Activated CD8-positive, alpha-beta T cell treated with anti-CD3 and anti-CD28 coated beads for 36 hours (primary cell): ENCODE measurements at regions not wholly inside any gene's neighbourhood (a gene's known extent, or its start where the extent isn't known, plus 50 kb on each side); places are given as distances from the start of the nearest gene placed in this dataset.
A peak's percentile ranks its signal among the peaks of the same experiment; 100 is the strongest.

Experiments
- ATAC-seq: fragments of 200-7000 bp; cut with Tn5 transposase; one replicate; pipeline ENCODE4 v1.10.0; 2021; ENCODE audit warnings: mild to moderate bottlenecking, moderate library complexity
- CTCF ChIA-PET: fragments of 350-600 bp; sonication (Branson Sonifier 250); formaldehyde crosslinking; loops from one replicate; lab custom pipeline; 2021; ENCODE audit warnings: antibody characterized with exemption; lab: Charles Lee
- POLR2A ChIA-PET: fragments of 350-600 bp; sonication (Branson Sonifier 250); formaldehyde crosslinking; loops from one replicate; lab custom pipeline; 2021; ENCODE audit warnings: antibody characterized with exemption; lab: Charles Lee
- DNase-seq: peaks from one replicate; pipeline ENCODE4 v3.0.0-alpha.2; 2020
- H3K27ac Mint-ChIP-seq: one replicate; pipeline ENCODE4 v1.8.0; 2021; ENCODE audit warnings: mild to moderate bottlenecking, mixed read lengths
- H3K27me3 Mint-ChIP-seq: one replicate; pipeline ENCODE4 v1.8.0; 2021; ENCODE audit warnings: mixed read lengths
- H3K36me3 Mint-ChIP-seq: one replicate; pipeline ENCODE4 v1.8.0; 2021; ENCODE audit warnings: low read depth, mixed read lengths
- H3K4me1 Mint-ChIP-seq: one replicate; pipeline ENCODE4 v1.8.0; 2021; ENCODE audit warnings: low read depth, mixed read lengths
- H3K4me3 Mint-ChIP-seq: one replicate; pipeline ENCODE4 v1.8.0; 2021; ENCODE audit warnings: mild to moderate bottlenecking, moderate library complexity, mixed read lengths
- H3K9me3 Mint-ChIP-seq: one replicate; pipeline ENCODE4 v1.8.0; 2021; ENCODE audit warnings: mixed read lengths
- CTCF ChIP-seq: fragments of 200-600 bp; IDR thresholded peaks from one replicate; pipeline ENCODE4 v1.8.0; 2022; ENCODE audit warnings: antibody characterized with exemption, mild to moderate bottlenecking
- intact Hi-C: fragments of 100-400 bp; cut with micrococcal nuclease; formaldehyde crosslinking; loops from one replicate; pipeline ENCODE4 v1.10.0; 2022

- intact Hi-C loops, result loop anchor here (5.0 kb wide), 1 partner anchor 229 kb away; no protein-coding TSS in a partner anchor
- Mint-ChIP-seq H3K27me3 (peaks cover 27% of the 10 kb centered on the region), H3K27ac (no peak overlapping the region), H3K4me3 (no peak overlapping the region), H3K36me3 (no peaks in the 10 kb centered on the region), H3K4me1 (peaks cover 11% of the 10 kb centered on the region), H3K9me3 (no peaks in the 10 kb centered on the region)
- TF ChIP-seq CTCF, result no peak
- ChIA-PET POLR2A (no interaction called here), CTCF (interaction anchor here (3.7 to 9.3 kb wide), 3 partner anchors 230 to 250 kb away, joined by 13 to 245 read pairs (median 109); no protein-coding TSS in a partner anchor)
- ATAC-seq (no peak), DNase-seq (no peak)
Observed at GRCh38 chr13:97113231-97114001, 108.7 kb upstream of the MBNL2 start.

GRCh38 chr13:97114651-97115050 is 107.5 kb upstream of the MBNL2 start:
- intact Hi-C loops, result loop anchor here (5.0 kb wide), 1 partner anchor 228 kb away; no protein-coding TSS in a partner anchor
- no peak for TF ChIP-seq CTCF
- no peak overlapping the region for H3K27ac Mint-ChIP-seq

GRCh38 chr13:97116754-97117153 is 105.4 kb upstream of the MBNL2 start:
- ATAC-seq, result peak; percentile 54
- Mint-ChIP-seq H3K9me3 (no peaks in the 10 kb centered on the region), H3K36me3 (no peaks in the 10 kb centered on the region), H3K27me3 (peaks cover 32% of the 10 kb centered on the region), H3K27ac (no peak overlapping the region), H3K4me1 (peaks cover 6% of the 10 kb centered on the region), H3K4me3 (no peak overlapping the region)
- intact Hi-C loops, result no loop called here
- TF ChIP-seq CTCF, result no peak
- peak; percentile 33 for DNase-seq
- POLR2A ChIA-PET, result no interaction called here
- CTCF ChIA-PET, result interaction anchor here (1.0 to 3.7 kb wide), 6 partner anchors 10 to 683 kb away, joined by 3 to 13 read pairs (median 3); no protein-coding TSS in a partner anchor

More at GRCh38 chr13:97114651-97115050, 107.5 kb upstream of the MBNL2 start:
- ChIA-PET POLR2A (no interaction called here), CTCF (interaction anchor here (3.7 kb wide), 1 partner anchor 245 kb away, joined by 13 read pairs; no protein-coding TSS in a partner anchor)
- no peak for DNase-seq
- Mint-ChIP-seq H3K4me3 (no peak overlapping the region), H3K36me3 (no peaks in the 10 kb centered on the region), H3K4me1 (peaks cover 10% of the 10 kb centered on the region), H3K9me3 (no peaks in the 10 kb centered on the region), H3K27me3 (peaks cover 27% of the 10 kb centered on the region)
- ATAC-seq, result no peak

GRCh38 chr13:97117388-97117910 is 104.7 kb upstream of the MBNL2 start:
- TF ChIP-seq CTCF, result no peak
- Mint-ChIP-seq H3K4me3 (no peak overlapping the region), H3K36me3 (no peaks in the 10 kb centered on the region), H3K27me3 (peaks cover 32% of the 10 kb centered on the region), H3K27ac (no peak overlapping the region), H3K9me3 (no peaks in the 10 kb centered on the region), H3K4me1 (peaks cover 6% of the 10 kb centered on the region)
- ChIA-PET POLR2A (no interaction called here), CTCF (interaction anchor here (0.8 to 3.7 kb wide), 6 partner anchors 7 to 683 kb away, joined by 3 to 13 read pairs (median 3); no protein-coding TSS in a partner anchor)
- intact Hi-C loops, result no loop called here
- no peak for DNase-seq
- no peak for ATAC-seq

- ATAC-seq (no peak), DNase-seq (no peak)
- POLR2A ChIA-PET, result no interaction called here
- intact Hi-C loops, result loop anchor here (10.0 kb wide), 1 partner anchor 105 kb away; the partner anchor contains the start of gene MBNL2
- CTCF ChIA-PET, result interaction anchor here (1.7 kb wide), 1 partner anchor 10 kb away, joined by 6 read pairs; no protein-coding TSS in a partner anchor
- no peak overlapping the region for H3K27ac Mint-ChIP-seq
- peaks cover 39% of the 10 kb centered on the region for H3K27me3 Mint-ChIP-seq
- H3K4me1 Mint-ChIP-seq, result peaks cover 1% of the 10 kb centered on the region
- H3K9me3 Mint-ChIP-seq, result no peaks in the 10 kb centered on the region
- H3K4me3 Mint-ChIP-seq, result no peak overlapping the region
- TF ChIP-seq CTCF, result no peak
- H3K36me3 Mint-ChIP-seq, result no peaks in the 10 kb centered on the region
Observed at GRCh38 chr13:97119943-97120342, 102.2 kb upstream of the MBNL2 start.
